HepG2 (cell line): ENCODE measurements at regions not wholly inside any gene's neighbourhood (a gene's known extent, or its start where the extent isn't known, plus 50 kb on each side); places are given as distances from the start of the nearest gene placed in this dataset.

Source experiments
- ATAC-seq: fragments of 200-7000 bp; cut with Tn5 transposase; 3 replicates; pipeline ENCODE4 v1.9.1; 2020; ENCODE audit warnings: mild to moderate bottlenecking, moderate library complexity
- BruUV-seq: library from RNA; stranded (reverse); fragments of 400-500 nt; replicated peaks from 2 replicates; lab custom pipeline; 2021; lab: Mats Ljungman, UMichigan
- CTCF ChIA-PET: fragments of 300-600 bp; formaldehyde crosslinking; extraction: SDS; loops from one replicate; lab custom pipeline; 2021; ENCODE audit warnings: low total read pairs, inconsistent platforms, low intra/inter-chr PET ratio; lab: Yijun Ruan, JAX
- POLR2A ChIA-PET: fragments of 350-600 bp; sonication (Branson Sonifier 250); formaldehyde crosslinking; loops from one replicate; lab custom pipeline; 2020; ENCODE audit warnings: antibody characterized with exemption, inconsistent platforms; lab: Yijun Ruan, JAX
- DNase-seq: peaks from one replicate; pipeline ENCODE4 v3.0.0-alpha.2; 2015; ENCODE audit warnings: low spot score
- FAIRE-seq: peaks from 3 replicates; lab custom pipeline; 2011; peaks lifted over from hg19 to GRCh38; lab: Jason Lieb, UNC
- H2AFZ ChIP-seq: one replicate; pipeline ENCODE4 v1.6.1; 2011; ENCODE audit warnings: low read length, inconsistent platforms
- H3K27ac ChIP-seq: fragments of 300-600 bp; 3 replicates; pipeline ENCODE4 v1.8.0; 2011; ENCODE audit warnings: mixed run types, mild to moderate bottlenecking, mixed read lengths, low read length, inconsistent platforms; ENCODE audit not compliant: insufficient read depth; ENCODE audit errors: extremely low read length
- H3K27me3 ChIP-seq, 2 experiments: fragments of 200-600 bp in 1 of 2; 2 replicates in 1 of 2; 3 replicates in 1 of 2; pipeline versions ENCODE4 v1.6.0 to v1.8.0; 2011; ENCODE audit warnings: low read length in 2 of 2, mild to moderate bottlenecking in 2 of 2, moderate library complexity in 2 of 2, inconsistent platforms in 1 of 2; ENCODE audit not compliant: insufficient read depth in 2 of 2, control insufficient read depth in 1 of 2
- H3K36me3 ChIP-seq, 2 experiments: fragments of 200-600 bp in 1 of 2; replicated peaks in 1 of 2; 2 replicates in 1 of 2; 3 replicates in 1 of 2; pipeline versions ENCODE4 v1.5.1 to v1.8.0; 2011; ENCODE audit warnings: low read length in 2 of 2, inconsistent platforms in 1 of 2; ENCODE audit not compliant: insufficient read depth in 2 of 2, control insufficient read depth in 1 of 2
- H3K4me1 ChIP-seq: 2 replicates; pipeline ENCODE4 v1.5.1; 2012; ENCODE audit warnings: low read length, inconsistent platforms; ENCODE audit not compliant: insufficient read depth
- H3K4me2 ChIP-seq: 2 replicates; pipeline ENCODE4 v1.6.0; 2011; ENCODE audit warnings: low read depth, low read length, inconsistent platforms
- H3K4me3 ChIP-seq, 3 experiments: fragments of 200-600 bp in 1 of 3; sonication (generic), shearing (Covaris generic) in 1 of 3; replicated peaks in 1 of 3; 2 replicates each; pipeline ENCODE4 v1.5.1; 2011 to 2016; ENCODE audit warnings: low read length in 3 of 3, inconsistent platforms in 2 of 3, low read depth in 2 of 3, mild to moderate bottlenecking in 2 of 3, control low read depth in 1 of 3, mixed read lengths in 1 of 3; ENCODE audit not compliant: insufficient read depth in 1 of 3
- H3K79me2 ChIP-seq: one replicate; pipeline ENCODE4 v1.6.1; 2011; ENCODE audit warnings: low read length, inconsistent platforms; ENCODE audit not compliant: insufficient read depth
- H3K9ac ChIP-seq: 2 replicates; pipeline ENCODE4 v1.6.0; 2011; ENCODE audit warnings: mild to moderate bottlenecking, low read depth, low read length, inconsistent platforms; ENCODE audit not compliant: insufficient read depth
- H3K9me3 ChIP-seq: 2 replicates; pipeline ENCODE4 v1.5.1; 2012; ENCODE audit warnings: mild to moderate bottlenecking, low read length
- H4K20me1 ChIP-seq: 2 replicates; pipeline ENCODE4 v1.6.0; 2011; ENCODE audit warnings: inconsistent platforms, mild to moderate bottlenecking, low read length, moderate library complexity; ENCODE audit not compliant: insufficient read depth
- MZF1 ChIP-seq: sonication (generic); formaldehyde crosslinking; IDR thresholded peaks from 2 replicates; pipeline ENCODE4 v1.8.1; 2023; ENCODE audit warnings: mild to moderate bottlenecking, missing genetic modification reagents, borderline replicate concordance
- SAFB2 ChIP-seq: sonication (generic); formaldehyde crosslinking; IDR thresholded peaks from 2 replicates; pipeline ENCODE4 v1.5.1; 2020; ENCODE audit warnings: missing genetic modification reagents, low read depth, mild to moderate bottlenecking, borderline replicate concordance
- TBX3 ChIP-seq: fragments of 450-650 bp; IDR thresholded peaks from 2 replicates; pipeline ENCODE4 v1.6.1; 2017; ENCODE audit warnings: antibody characterized with exemption, mild to moderate bottlenecking, inconsistent platforms, borderline replicate concordance
- TP53 ChIP-seq: sonication (generic); formaldehyde crosslinking; conservative IDR thresholded peaks from 2 replicates; pipeline ENCODE4 v1.4.0; 2020; ENCODE audit warnings: missing genetic modification reagents
- ZFP62 ChIP-seq: sonication (generic); formaldehyde crosslinking; IDR thresholded peaks from 2 replicates; pipeline ENCODE4 v1.4.0; 2020; ENCODE audit warnings: missing genetic modification reagents
- ZNF660 ChIP-seq: sonication (generic); formaldehyde crosslinking; IDR thresholded peaks from 2 replicates; pipeline ENCODE4 v1.5.1; 2020; ENCODE audit warnings: mild to moderate bottlenecking, low read depth, missing genetic modification reagents, borderline replicate concordance
- ZNF780A ChIP-seq: sonication (generic); formaldehyde crosslinking; IDR thresholded peaks from 2 replicates; pipeline ENCODE4 v1.8.0; 2022; ENCODE audit warnings: mild to moderate bottlenecking, missing genetic modification reagents, moderate library complexity
- WGBS: methylation state at CpG from one replicate; pipeline ENCODE4 v1.1.6; 2017; ENCODE audit warnings: low lambda C conversion rate; 5-methylcytosine and 5-hydroxymethylcytosine counted together
- in situ Hi-C: cut with HindIII; loops from 2 replicates; pipeline ENCODE4 v1.10.0; 2017; ENCODE audit warnings: low pct_unique_long_range_greater_than_20kb; ENCODE audit not compliant: extremely low pct_ligation_motif_present
- intact Hi-C: fragments of 100-400 bp; cut with micrococcal nuclease; formaldehyde crosslinking; loops from one replicate; pipeline ENCODE4 v1.10.0; 2022; ENCODE audit not compliant: unreplicated experiment
- TF ChIP-seq, protein P1 (sequence below): sonication (generic); formaldehyde crosslinking; IDR thresholded peaks from 2 replicates; pipeline ENCODE4 v1.9.0; 2021; ENCODE audit warnings: missing genetic modification reagents, borderline replicate concordance
- TF ChIP-seq, protein P2 (sequence below): sonication (generic); formaldehyde crosslinking; IDR thresholded peaks from 2 replicates; pipeline ENCODE4 v1.4.0; 2020; ENCODE audit warnings: missing genetic modification reagents; ENCODE audit errors: not compliant biosample characterization

- TF ChIP-seq, protein P1, sequence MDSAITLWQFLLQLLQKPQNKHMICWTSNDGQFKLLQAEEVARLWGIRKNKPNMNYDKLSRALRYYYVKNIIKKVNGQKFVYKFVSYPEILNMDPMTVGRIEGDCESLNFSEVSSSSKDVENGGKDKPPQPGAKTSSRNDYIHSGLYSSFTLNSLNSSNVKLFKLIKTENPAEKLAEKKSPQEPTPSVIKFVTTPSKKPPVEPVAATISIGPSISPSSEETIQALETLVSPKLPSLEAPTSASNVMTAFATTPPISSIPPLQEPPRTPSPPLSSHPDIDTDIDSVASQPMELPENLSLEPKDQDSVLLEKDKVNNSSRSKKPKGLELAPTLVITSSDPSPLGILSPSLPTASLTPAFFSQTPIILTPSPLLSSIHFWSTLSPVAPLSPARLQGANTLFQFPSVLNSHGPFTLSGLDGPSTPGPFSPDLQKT (CRISPR knock-in tag) = no peak
- TF ChIP-seq TBX3 (no peak), ZNF780A (CRISPR knock-in tag) (no peak), ZFP62 (CRISPR knock-in tag) (no peak), SAFB2 (CRISPR knock-in tag) (no peak), ZNF660 (no peak), TP53 (CRISPR knock-in tag) (no peak), MZF1 (CRISPR knock-in tag) (no peak)
- TF ChIP-seq, protein P2, sequence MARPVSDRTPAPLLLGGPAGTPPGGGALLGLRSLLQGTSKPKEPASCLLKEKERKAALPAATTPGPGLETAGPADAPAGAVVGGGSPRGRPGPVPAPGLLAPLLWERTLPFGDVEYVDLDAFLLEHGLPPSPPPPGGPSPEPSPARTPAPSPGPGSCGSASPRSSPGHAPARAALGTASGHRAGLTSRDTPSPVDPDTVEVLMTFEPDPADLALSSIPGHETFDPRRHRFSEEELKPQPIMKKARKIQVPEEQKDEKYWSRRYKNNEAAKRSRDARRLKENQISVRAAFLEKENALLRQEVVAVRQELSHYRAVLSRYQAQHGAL (CRISPR knock-in tag) = no peak
- no peak for ATAC-seq
- no peaks in the 10 kb centered on the region for H4K20me1 ChIP-seq
- CTCF ChIA-PET = no interaction called here
- BruUV-seq = no TSS peak
- no peak for FAIRE-seq
- in situ Hi-C loops = no loop called here
- H3K9me3 ChIP-seq = no peaks in the 10 kb centered on the region
- no peaks in the 10 kb centered on the region for H3K4me1 ChIP-seq
- POLR2A ChIA-PET = no interaction called here
- no peak overlapping the region for H3K4me2 ChIP-seq
- H3K27ac ChIP-seq = no peak overlapping the region
- no peaks in the 10 kb centered on the region for H3K27me3 ChIP-seq
- WGBS = 0% methylated on average over 1 of the region's 1 CpG
- H2AFZ ChIP-seq = no peak overlapping the region
- no peak overlapping the region for H3K4me3 ChIP-seq
- DNase-seq = no peak
- intact Hi-C loops = no loop called here
- no peak overlapping the region for H3K9ac ChIP-seq
- H3K36me3 ChIP-seq = no peaks in the 10 kb centered on the region
- no peaks in the 10 kb centered on the region for H3K79me2 ChIP-seq
Observed at GRCh38 chrX:17206584-17206983, 168.4 kb upstream of the NHS start.
